IMR-90 (cell line): ENCODE measurements at regions not wholly inside any gene's neighbourhood (a gene's known extent, or its start where the extent isn't known, plus 50 kb on each side); places are given as distances from the start of the nearest gene placed in this dataset.
A peak's percentile ranks its signal among the peaks of the same experiment; 100 is the strongest.

Experiments
- ATAC-seq: fragments of 200-7000 bp; cut with Tn5 transposase; 2 replicates; pipeline ENCODE4 v1.9.1; 2020; ENCODE audit warnings: low read depth, mild to moderate bottlenecking, moderate library complexity
- BruUV-seq: library from RNA; stranded (reverse); fragments of 400-500 nt; replicated peaks from 2 replicates; lab custom pipeline; 2021; lab: Mats Ljungman, UMichigan
- CTCF ChIA-PET: fragments of 300-600 bp; formaldehyde crosslinking; extraction: SDS; loops from one replicate; lab custom pipeline; 2021; ENCODE audit warnings: antibody characterized with exemption; lab: Yijun Ruan, JAX
- POLR2A ChIA-PET: fragments of 300-600 bp; sonication (Branson Sonifier 250); formaldehyde crosslinking; loops from one replicate; lab custom pipeline; 2022; ENCODE audit warnings: antibody characterized with exemption; ENCODE audit not compliant: unreplicated experiment; lab: Charles Lee
- DNase-seq: peaks from one replicate; pipeline ENCODE4 v3.0.0; 2013
- H2AFZ ChIP-seq: replicated peaks from 2 replicates; pipeline ENCODE3; 2013; ENCODE audit warnings: low read length, mild to moderate bottlenecking; ENCODE audit not compliant: poor library complexity
- H2AK5ac ChIP-seq: 2 replicates; pipeline ENCODE4 v1.6.1; 2013; ENCODE audit warnings: low read depth, low read length, inconsistent platforms
- H2AK9ac ChIP-seq: replicated peaks from 2 replicates; pipeline ENCODE3; 2013; ENCODE audit warnings: mild to moderate bottlenecking, low read depth, low read length, moderate library complexity; ENCODE audit not compliant: poor library complexity
- H2BK120ac ChIP-seq: 2 replicates; pipeline ENCODE4 v1.6.1; 2013; ENCODE audit warnings: low read depth, low read length, inconsistent platforms
- H2BK15ac ChIP-seq: 3 replicates; pipeline ENCODE4 v1.6.1; 2013; ENCODE audit warnings: low read depth, low read length, inconsistent platforms
- H2BK20ac ChIP-seq: 2 replicates; pipeline ENCODE4 v1.6.1; 2013; ENCODE audit warnings: low read depth, mild to moderate bottlenecking, inconsistent platforms, low read length, moderate library complexity
- H2BK5ac ChIP-seq: 2 replicates; pipeline ENCODE4 v1.6.1; 2013; ENCODE audit warnings: mild to moderate bottlenecking, low read depth, low read length, inconsistent platforms; ENCODE audit not compliant: poor library complexity, severe bottlenecking
- H3K14ac ChIP-seq: replicated peaks from 2 replicates; pipeline ENCODE4 v1.6.1; 2013; ENCODE audit warnings: low read depth, low read length, inconsistent platforms
- H3K18ac ChIP-seq: 2 replicates; pipeline ENCODE4 v1.6.1; 2013; ENCODE audit warnings: low read depth, low read length, control low read depth
- H3K23ac ChIP-seq: 2 replicates; pipeline ENCODE4 v1.6.1; 2013; ENCODE audit warnings: low read depth, low read length, inconsistent platforms
- H3K27ac ChIP-seq: 2 replicates; pipeline ENCODE4 v1.5.1; 2013; ENCODE audit warnings: mild to moderate bottlenecking, control low read depth, low read length; ENCODE audit not compliant: insufficient read depth
- H3K27me3 ChIP-seq: 2 replicates; pipeline ENCODE4 v1.6.1; 2013; ENCODE audit warnings: low read length; ENCODE audit not compliant: control insufficient read depth, insufficient read depth
- H3K36me3 ChIP-seq: 2 replicates; pipeline ENCODE4 v1.6.1; 2013; ENCODE audit warnings: low read length, mixed read lengths; ENCODE audit not compliant: control insufficient read depth, insufficient read depth
- H3K4ac ChIP-seq: 2 replicates; pipeline ENCODE4 v1.6.1; 2013; ENCODE audit warnings: low read depth, low read length, inconsistent platforms
- H3K4me1 ChIP-seq: 2 replicates; pipeline ENCODE4 v1.6.1; 2013; ENCODE audit warnings: low read length, mixed read lengths; ENCODE audit not compliant: control insufficient read depth, insufficient read depth
- H3K4me2 ChIP-seq: 2 replicates; pipeline ENCODE4 v1.6.1; 2013; ENCODE audit warnings: low read depth, mild to moderate bottlenecking, control low read depth, low read length, moderate library complexity
- H3K4me3 ChIP-seq: 2 replicates; pipeline ENCODE4 v1.5.1; 2013; ENCODE audit warnings: low read depth, mild to moderate bottlenecking, control low read depth, low read length, moderate library complexity; ENCODE audit not compliant: insufficient read depth
- H3K56ac ChIP-seq: 2 replicates; pipeline ENCODE4 v1.6.1; 2013; ENCODE audit warnings: low read length, inconsistent platforms; ENCODE audit not compliant: insufficient read depth; ENCODE audit errors: extremely low read depth
- H3K79me1 ChIP-seq, 2 experiments: 2 replicates each; pipeline ENCODE4 v1.6.1; 2013; ENCODE audit warnings: low read length in 2 of 2, inconsistent platforms in 1 of 2, low read depth in 1 of 2
- H3K9ac ChIP-seq: 2 replicates; pipeline ENCODE4 v1.6.1; 2013; ENCODE audit warnings: low read depth, low read length, control low read depth
- H3K9me1 ChIP-seq: 2 replicates; pipeline ENCODE4 v1.6.1; 2013; ENCODE audit warnings: low read length, inconsistent platforms; ENCODE audit not compliant: insufficient read depth
- H3K9me3 ChIP-seq: 2 replicates; pipeline ENCODE4 v1.6.1; 2013; ENCODE audit warnings: low read length; ENCODE audit not compliant: control insufficient read depth, insufficient read depth
- H4K20me1 ChIP-seq: 2 replicates; pipeline ENCODE4 v1.6.1; 2013; ENCODE audit warnings: low read length, inconsistent platforms; ENCODE audit not compliant: insufficient read depth
- H4K5ac ChIP-seq: 2 replicates; pipeline ENCODE4 v1.6.1; 2013; ENCODE audit warnings: mild to moderate bottlenecking, low read depth, low read length, control low read depth
- H4K8ac ChIP-seq, 2 experiments: 2 replicates each; pipeline ENCODE4 v1.6.1; 2013; ENCODE audit warnings: low read depth in 2 of 2, low read length in 2 of 2, control low read depth in 1 of 2, inconsistent platforms in 1 of 2
- H4K91ac ChIP-seq: 2 replicates; pipeline ENCODE4 v1.6.1; 2013; ENCODE audit warnings: low read depth, low read length, inconsistent platforms; ENCODE audit not compliant: insufficient read depth
- CEBPB ChIP-seq: IDR thresholded peaks from 2 replicates; pipeline ENCODE4 v1.6.1; 2012; ENCODE audit warnings: low read depth, low read length, improper control_type of control experiment
- WGBS, 2 experiments: methylation state at CpG; one replicate each; pipeline versions ENCODE4 v1.1.5 to v1.1.7; 2013; ENCODE audit warnings: missing lambda C conversion rate in 2 of 2; ENCODE audit not compliant: insufficient read length in 1 of 2; ENCODE audit errors: extremely low coverage in 2 of 2; 5-methylcytosine and 5-hydroxymethylcytosine counted together
- dilution Hi-C: fragments of 300-500 bp; cut with HindIII; formaldehyde crosslinking; loops from one replicate; pipeline ENCODE4 v1.14.3; 2018; ENCODE audit warnings: low sequenced_read_pairs; ENCODE audit not compliant: unreplicated experiment
- in situ Hi-C: fragments of 300-500 bp; cut with MboI; formaldehyde crosslinking; loops from 3 replicates; pipeline ENCODE4 v1.14.3; 2019; ENCODE audit warnings: low sequenced_read_pairs, inconsistent platforms, mixed read lengths
- intact Hi-C: fragments of 100-400 bp; cut with micrococcal nuclease; formaldehyde crosslinking; loops from 2 replicates; pipeline ENCODE4 v1.10.0; 2022
- TF ChIP-seq, protein P1 (sequence below): fragments of 150-350 bp; IDR thresholded peaks from 2 replicates; pipeline ENCODE4 v1.6.1; 2016; ENCODE audit warnings: low read depth, mild to moderate bottlenecking, low read length, moderate library complexity, borderline replicate concordance

DNA sequence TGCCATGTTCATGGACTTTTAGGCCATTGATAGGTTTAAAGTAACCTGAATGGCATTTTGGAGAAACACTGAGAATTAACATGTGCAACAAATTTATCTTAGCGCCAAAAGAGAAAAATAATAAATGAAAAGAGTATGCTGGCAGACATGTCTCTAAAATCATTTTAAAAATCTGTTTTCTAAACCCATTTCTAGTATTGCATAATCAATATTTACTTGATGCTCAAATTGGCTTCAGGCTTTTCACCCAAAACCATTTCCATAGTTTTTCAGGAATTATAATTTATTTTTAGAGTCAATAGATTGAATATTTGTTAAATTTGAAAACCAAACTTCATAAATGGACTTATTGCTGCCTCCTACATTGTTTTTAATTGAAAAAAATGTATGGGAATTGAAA is 423.0 kb downstream of the PLOD2 start:
- no peak overlapping the region for H3K27ac ChIP-seq
- H4K5ac ChIP-seq: no peak overlapping the region
- no peak overlapping the region for H3K18ac ChIP-seq
- H3K4me1 ChIP-seq: no peaks in the 10 kb centered on the region
- no peak overlapping the region for H3K4me2 ChIP-seq
- no peaks in the 10 kb centered on the region for H3K9me3 ChIP-seq
- WGBS, 2 experiments: no CpG with 5 or more reads among the region's 1 CpG
- H4K8ac ChIP-seq: no peak overlapping the region
- H3K9ac ChIP-seq: no peak overlapping the region
- H2BK5ac ChIP-seq: no peak overlapping the region
- no peak for DNase-seq
- H4K20me1 ChIP-seq: no peaks in the 10 kb centered on the region
- H2AK9ac ChIP-seq: no peak overlapping the region
- no peak for ATAC-seq
- no peaks in the 10 kb centered on the region for H3K27me3 ChIP-seq
- H2AFZ ChIP-seq: no peak overlapping the region
- H4K91ac ChIP-seq: no peak overlapping the region
- ChIA-PET CTCF (no interaction called here), POLR2A (no interaction called here)
- H2AK5ac ChIP-seq: no peak overlapping the region
- H3K4ac ChIP-seq: no peak overlapping the region
- no peak overlapping the region for H2BK20ac ChIP-seq
- no peak overlapping the region for H2BK15ac ChIP-seq
- no peak overlapping the region for H3K23ac ChIP-seq
- H3K56ac ChIP-seq: no peak overlapping the region
- intact Hi-C loops (no loop called here), dilution Hi-C loops (no loop called here), in situ Hi-C loops (no loop called here)
- H3K4me3 ChIP-seq: no peak overlapping the region
- BruUV-seq: no TSS peak
- no peak overlapping the region for H2BK120ac ChIP-seq
- no peak overlapping the region for H3K14ac ChIP-seq
- H3K9me1 ChIP-seq: no peaks in the 10 kb centered on the region
- no peaks in the 10 kb centered on the region for H3K36me3 ChIP-seq
- peak; percentile 53; the same call in 1 of the 2 replicates for TF ChIP-seq CEBPB
- TF ChIP-seq, protein P1, sequence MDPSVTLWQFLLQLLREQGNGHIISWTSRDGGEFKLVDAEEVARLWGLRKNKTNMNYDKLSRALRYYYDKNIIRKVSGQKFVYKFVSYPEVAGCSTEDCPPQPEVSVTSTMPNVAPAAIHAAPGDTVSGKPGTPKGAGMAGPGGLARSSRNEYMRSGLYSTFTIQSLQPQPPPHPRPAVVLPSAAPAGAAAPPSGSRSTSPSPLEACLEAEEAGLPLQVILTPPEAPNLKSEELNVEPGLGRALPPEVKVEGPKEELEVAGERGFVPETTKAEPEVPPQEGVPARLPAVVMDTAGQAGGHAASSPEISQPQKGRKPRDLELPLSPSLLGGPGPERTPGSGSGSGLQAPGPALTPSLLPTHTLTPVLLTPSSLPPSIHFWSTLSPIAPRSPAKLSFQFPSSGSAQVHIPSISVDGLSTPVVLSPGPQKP: no peak
- H3K79me1 ChIP-seq: no peaks in the 10 kb centered on the region
